CMK (cell line): ENCODE measurements at regions not wholly inside any gene's neighbourhood (a gene's known extent, or its start where the extent isn't known, plus 50 kb on each side); places are given as distances from the start of the nearest gene placed in this dataset.
"Not testable (repeated sequence)": the region's sequence is repeated elsewhere in the genome, so short reads cannot be mapped to it uniquely, and the experiment has no call there.

ENCODE experiments used
- DNase-seq: peaks from one replicate; pipeline ENCODE4 v3.0.0-alpha.2; 2010; ENCODE audit warnings: low read depth

- no peak for DNase-seq
Observed at GRCh38 chr16:87035053-87035452, 282.1 kb downstream of the C16orf95 start.

- DNase-seq = no peak
Observed at GRCh38 chr16:87037012-87037411, 280.2 kb downstream of the C16orf95 start.

- not testable (repeated sequence) for DNase-seq
Observed at GRCh38 chr16:87038528-87038927, 278.7 kb downstream of the C16orf95 start.

GRCh38 chr16:87040169-87041117 is 276.7 kb downstream of the C16orf95 start:
- DNase-seq = no peak

GRCh38 chr16:87041286-87041685 is 275.9 kb downstream of the C16orf95 start:
- DNase-seq = no peak

GRCh38 chr16:87042551-87043230 is 274.5 kb downstream of the C16orf95 start:
- no peak for DNase-seq

- DNase-seq = no peak
Observed at GRCh38 chr16:87043231-87044031, 273.8 kb downstream of the C16orf95 start.

GRCh38 chr16:87044032-87044382 is 273.2 kb downstream of the C16orf95 start:
- no peak for DNase-seq

GRCh38 chr16:87044829-87045228 is 272.4 kb downstream of the C16orf95 start:
- DNase-seq = no peak

GRCh38 chr16:87045466-87046216 is 271.6 kb downstream of the C16orf95 start:
- no peak for DNase-seq

GRCh38 chr16:87046235-87046634 is 271.0 kb downstream of the C16orf95 start:
- DNase-seq = no peak

- DNase-seq = no peak
Observed at GRCh38 chr16:87047221-87048037, 269.8 kb downstream of the C16orf95 start.

GRCh38 chr16:87048038-87048729 is 269.0 kb downstream of the C16orf95 start:
- DNase-seq = no peak

- DNase-seq = no peak
Observed at GRCh38 chr16:87048730-87049115, 268.5 kb downstream of the C16orf95 start.

GRCh38 chr16:87049216-87049615 is 268.0 kb downstream of the C16orf95 start:
- not testable (repeated sequence) for DNase-seq

- DNase-seq = no peak
Observed at GRCh38 chr16:87050142-87050541, 267.1 kb downstream of the C16orf95 start.

GRCh38 chr16:87051526-87052320 is 265.5 kb downstream of the C16orf95 start:
- no peak for DNase-seq

GRCh38 chr16:87052506-87052905 is 264.7 kb downstream of the C16orf95 start:
- no peak for DNase-seq
